ENCODE measurements at regions not wholly inside any gene's neighbourhood (a gene's known extent, or its start where the extent isn't known, plus 50 kb on each side); places are given as distances from the start of the nearest gene placed in this dataset.
"Not testable (repeated sequence)": the region's sequence is repeated elsewhere in the genome, so short reads cannot be mapped to it uniquely, and the experiment has no call there.

DNA sequence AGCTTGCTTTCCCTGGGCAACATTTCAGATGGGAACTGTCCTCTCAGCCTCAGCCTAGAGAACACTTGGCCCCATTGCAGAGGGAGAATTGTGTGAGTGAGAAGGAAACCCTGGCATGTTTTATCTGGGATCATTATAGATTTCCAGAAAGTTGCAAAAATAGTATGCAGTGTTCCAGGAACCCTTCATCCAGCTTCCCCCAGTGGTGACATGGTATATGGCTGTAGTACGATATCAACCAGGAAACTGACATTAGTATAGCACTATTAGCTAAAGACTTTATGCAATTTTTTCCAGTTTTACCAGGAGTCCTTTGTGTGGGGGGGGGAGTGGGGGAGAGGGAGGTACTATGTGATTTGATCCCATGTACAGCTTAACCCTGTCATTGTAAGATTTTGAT, 166.2 kb upstream of the KBTBD8 start:
- H3K9ac ChIP-seq (ENCODE audit: insufficient read length, low read depth), result no peak overlapping the region
- H3K27me3 ChIP-seq (ENCODE audit: insufficient read depth, insufficient read length), result no peaks in the 10 kb centered on the region
- no peaks in the 10 kb centered on the region for H3K36me3 ChIP-seq (ENCODE audit: insufficient read depth, insufficient read length, low read length)
- no peaks in the 10 kb centered on the region for H3K4me1 ChIP-seq (ENCODE audit: insufficient read depth, insufficient read length)
- no peak for DNase-seq (ENCODE audit: low read depth, low spot score)
- H3K9me3 ChIP-seq (ENCODE audit: insufficient read depth, low read length), result no peaks in the 10 kb centered on the region
- no peak for TF ChIP-seq ZNF274 (IDR thresholded peaks at IDR 0.05; ENCODE audit: low read depth, low read length)
- no peak for TF ChIP-seq YY1 (IDR thresholded peaks at IDR 0.05; ENCODE audit: insufficient read depth, insufficient read length)
- TF ChIP-seq SUZ12 (IDR thresholded peaks at IDR 0.05; ENCODE audit: extremely low read depth, insufficient read depth, insufficient read length), result no peak
- H3K4me3 ChIP-seq (ENCODE audit: insufficient read length, low read depth), result no peak overlapping the region

DNA sequence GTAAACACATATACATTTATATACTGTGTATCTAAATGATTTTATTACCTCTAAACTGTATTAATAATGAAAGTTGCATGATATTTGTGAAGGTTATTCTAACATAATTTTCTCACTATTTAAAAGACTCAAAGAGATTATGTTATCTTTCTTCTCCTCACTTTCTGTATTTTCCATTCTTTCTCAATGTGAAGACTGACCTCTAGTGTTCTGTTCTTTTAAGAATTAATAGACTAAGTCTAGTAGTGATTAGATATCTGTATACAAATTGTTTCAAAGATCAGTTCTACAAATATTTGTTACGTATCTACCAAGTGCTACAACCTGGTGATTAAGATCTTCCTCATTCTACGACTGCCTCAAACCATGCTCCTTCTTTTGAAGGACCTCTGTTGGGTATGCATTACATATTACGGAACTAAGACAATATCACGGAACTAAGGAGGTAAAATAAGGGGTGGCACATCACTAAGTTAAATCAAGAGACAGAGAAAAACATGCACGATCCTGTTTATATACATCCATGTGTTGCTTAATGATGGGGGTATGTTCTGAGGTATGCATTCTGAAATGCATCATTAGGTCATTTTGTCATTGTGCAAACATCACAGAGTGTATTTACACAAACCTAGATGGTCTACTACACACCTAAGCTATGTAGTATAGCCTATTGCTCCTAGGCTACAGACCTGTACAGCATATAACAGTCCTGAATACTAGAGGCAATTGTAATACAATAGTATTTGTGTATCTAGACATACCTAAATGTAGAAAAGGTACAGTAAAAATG, 161.5 kb upstream of the KBTBD8 start:
- TF ChIP-seq ZNF274 (IDR thresholded peaks at IDR 0.05; ENCODE audit: low read depth, low read length) (no peak), SUZ12 (IDR thresholded peaks at IDR 0.05; ENCODE audit: extremely low read depth, insufficient read depth, insufficient read length) (no peak)
- Histone ChIP-seq H3K9me3 (ENCODE audit: insufficient read depth, low read length) (no peaks in the 10 kb centered on the region), H3K9ac (ENCODE audit: insufficient read length, low read depth) (no peak overlapping the region), H3K4me3 (ENCODE audit: insufficient read length, low read depth) (no peak overlapping the region), H3K36me3 (ENCODE audit: insufficient read depth, insufficient read length, low read length) (no peaks in the 10 kb centered on the region), H3K27me3 (ENCODE audit: insufficient read depth, insufficient read length) (no peaks in the 10 kb centered on the region), H3K4me1 (ENCODE audit: insufficient read depth, insufficient read length) (no peaks in the 10 kb centered on the region)
- no peak for DNase-seq (ENCODE audit: low read depth, low spot score)

GRCh38 chr3:66838704-66839103, 159.4 kb upstream of the KBTBD8 start:
- H3K9me3 ChIP-seq (ENCODE audit: insufficient read depth, low read length), result no peaks in the 10 kb centered on the region
- H3K4me1 ChIP-seq (ENCODE audit: insufficient read depth, insufficient read length), result peaks cover 4% of the 10 kb centered on the region
- DNase-seq (ENCODE audit: low read depth, low spot score), result no peak
- no peaks in the 10 kb centered on the region for H3K36me3 ChIP-seq (ENCODE audit: insufficient read depth, insufficient read length, low read length)
- H3K4me3 ChIP-seq (ENCODE audit: insufficient read length, low read depth), result no peak overlapping the region
- H3K27me3 ChIP-seq (ENCODE audit: insufficient read depth, insufficient read length), result no peaks in the 10 kb centered on the region
- no peak overlapping the region for H3K9ac ChIP-seq (ENCODE audit: insufficient read length, low read depth)
- TF ChIP-seq YY1 (IDR thresholded peaks at IDR 0.05; ENCODE audit: insufficient read depth, insufficient read length) (no peak), SUZ12 (IDR thresholded peaks at IDR 0.05; ENCODE audit: extremely low read depth, insufficient read depth, insufficient read length) (no peak), ZNF274 (IDR thresholded peaks at IDR 0.05; ENCODE audit: low read depth, low read length) (no peak)

GRCh38 chr3:66839508-66839907, 158.6 kb upstream of the KBTBD8 start:
- TF ChIP-seq YY1 (IDR thresholded peaks at IDR 0.05; ENCODE audit: insufficient read depth, insufficient read length) (no peak), SUZ12 (IDR thresholded peaks at IDR 0.05; ENCODE audit: extremely low read depth, insufficient read depth, insufficient read length) (no peak)
- H3K4me3 ChIP-seq (ENCODE audit: insufficient read length, low read depth), result no peak overlapping the region
- peaks cover 4% of the 10 kb centered on the region for H3K4me1 ChIP-seq (ENCODE audit: insufficient read depth, insufficient read length)
- no peaks in the 10 kb centered on the region for H3K27me3 ChIP-seq (ENCODE audit: insufficient read depth, insufficient read length)
- no peak for DNase-seq (ENCODE audit: low read depth, low spot score)
- no peak overlapping the region for H3K9ac ChIP-seq (ENCODE audit: insufficient read length, low read depth)
- no peaks in the 10 kb centered on the region for H3K9me3 ChIP-seq (ENCODE audit: insufficient read depth, low read length)
- H3K36me3 ChIP-seq (ENCODE audit: insufficient read depth, insufficient read length, low read length), result no peaks in the 10 kb centered on the region

GRCh38 chr3:66842761-66843464, 155.2 kb upstream of the KBTBD8 start:
- not testable (repeated sequence) for H3K4me1 ChIP-seq (ENCODE audit: insufficient read depth, insufficient read length); H3K36me3 ChIP-seq (ENCODE audit: insufficient read depth, insufficient read length, low read length); H3K27me3 ChIP-seq (ENCODE audit: insufficient read depth, insufficient read length); H3K9me3 ChIP-seq (ENCODE audit: insufficient read depth, low read length); H3K4me3 ChIP-seq (ENCODE audit: insufficient read length, low read depth); DNase-seq (ENCODE audit: low read depth, low spot score); H3K9ac ChIP-seq (ENCODE audit: insufficient read length, low read depth)

DNA sequence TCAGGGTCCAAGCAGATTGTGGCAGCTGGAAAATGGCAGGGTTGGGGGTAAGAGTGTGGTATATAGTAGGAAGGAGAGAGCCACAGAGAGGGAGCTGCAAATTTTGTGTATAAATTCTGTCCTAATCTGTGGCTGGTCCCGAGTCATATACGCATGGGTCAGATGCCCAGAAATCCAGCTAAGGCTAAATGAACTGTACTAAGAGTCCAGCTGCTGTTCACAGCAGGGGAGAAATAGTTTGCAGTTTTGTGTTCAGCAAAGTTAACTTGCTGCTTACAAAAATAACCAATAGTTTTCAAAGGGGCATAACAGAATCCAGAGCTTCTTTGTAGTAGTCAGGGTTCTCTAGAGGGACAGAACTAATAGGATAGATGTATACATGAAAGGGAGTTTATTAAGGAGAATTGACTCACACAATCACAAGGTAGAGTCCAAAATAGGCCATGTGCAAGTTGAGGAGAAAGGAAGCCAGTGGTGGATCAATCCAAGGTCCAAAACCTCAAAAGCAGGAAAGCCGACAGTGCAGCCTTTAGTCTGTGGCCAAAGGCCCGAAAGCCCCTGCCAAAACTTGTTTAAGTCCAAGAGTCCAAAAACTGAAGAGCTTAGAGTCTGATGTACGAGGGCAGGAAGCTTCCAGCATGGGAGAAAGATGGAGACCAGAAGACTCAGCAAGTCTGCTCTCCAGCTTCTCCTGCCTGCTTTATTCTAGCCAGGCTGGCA, 146.1 kb upstream of the KBTBD8 start:
- DNase-seq (ENCODE audit: low read depth, low spot score), result no peak
- Histone ChIP-seq H3K4me1 (ENCODE audit: insufficient read depth, insufficient read length) (no peaks in the 10 kb centered on the region), H3K9me3 (ENCODE audit: insufficient read depth, low read length) (no peaks in the 10 kb centered on the region), H3K9ac (ENCODE audit: insufficient read length, low read depth) (no peak overlapping the region), H3K4me3 (ENCODE audit: insufficient read length, low read depth) (no peak overlapping the region), H3K27me3 (ENCODE audit: insufficient read depth, insufficient read length) (no peaks in the 10 kb centered on the region), H3K36me3 (ENCODE audit: insufficient read depth, insufficient read length, low read length) (no peaks in the 10 kb centered on the region)
- TF ChIP-seq ZNF274 (IDR thresholded peaks at IDR 0.05; ENCODE audit: low read depth, low read length) (no peak), SUZ12 (IDR thresholded peaks at IDR 0.05; ENCODE audit: extremely low read depth, insufficient read depth, insufficient read length) (no peak), YY1 (IDR thresholded peaks at IDR 0.05; ENCODE audit: insufficient read depth, insufficient read length) (no peak)

DNA sequence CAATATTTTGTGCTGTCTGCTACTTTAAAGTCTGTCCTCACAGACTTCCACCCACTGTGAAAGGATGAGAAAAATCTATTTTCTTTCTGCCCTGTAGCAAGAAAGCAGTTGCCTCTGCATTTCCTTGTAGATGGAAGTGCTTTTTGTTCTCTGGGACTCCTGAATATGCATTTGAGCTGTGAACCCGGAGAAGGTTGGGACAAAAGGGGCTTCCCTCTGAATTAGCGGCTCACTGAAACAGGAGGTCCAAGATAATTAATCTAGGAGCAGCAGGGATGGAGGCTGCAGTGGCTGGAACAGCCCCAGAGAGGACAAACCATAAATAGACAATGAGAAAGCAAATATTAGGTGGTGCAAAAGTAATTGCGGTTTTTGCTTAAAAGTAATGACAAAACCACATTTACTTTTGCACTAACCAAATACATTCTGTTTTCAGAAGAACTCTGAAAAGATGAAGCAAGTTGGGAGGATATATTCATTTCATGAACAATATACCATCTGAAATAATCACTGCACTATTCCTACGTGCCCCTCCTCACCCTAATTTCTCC, 143.4 kb upstream of the KBTBD8 start:
- no peak for TF ChIP-seq ZNF274 (IDR thresholded peaks at IDR 0.05; ENCODE audit: low read depth, low read length)
- Histone ChIP-seq H3K4me3 (ENCODE audit: insufficient read length, low read depth) (no peak overlapping the region), H3K4me1 (ENCODE audit: insufficient read depth, insufficient read length) (peaks cover 4% of the 10 kb centered on the region), H3K9me3 (ENCODE audit: insufficient read depth, low read length) (no peaks in the 10 kb centered on the region), H3K36me3 (ENCODE audit: insufficient read depth, insufficient read length, low read length) (no peaks in the 10 kb centered on the region), H3K9ac (ENCODE audit: insufficient read length, low read depth) (no peak overlapping the region), H3K27me3 (ENCODE audit: insufficient read depth, insufficient read length) (no peaks in the 10 kb centered on the region)
- peak; percentile 51 for DNase-seq (ENCODE audit: low read depth, low spot score)
